ENCODE measurements at regions not wholly inside any gene's neighbourhood (a gene's known extent, or its start where the extent isn't known, plus 50 kb on each side); places are given as distances from the start of the nearest gene placed in this dataset.

DNA sequence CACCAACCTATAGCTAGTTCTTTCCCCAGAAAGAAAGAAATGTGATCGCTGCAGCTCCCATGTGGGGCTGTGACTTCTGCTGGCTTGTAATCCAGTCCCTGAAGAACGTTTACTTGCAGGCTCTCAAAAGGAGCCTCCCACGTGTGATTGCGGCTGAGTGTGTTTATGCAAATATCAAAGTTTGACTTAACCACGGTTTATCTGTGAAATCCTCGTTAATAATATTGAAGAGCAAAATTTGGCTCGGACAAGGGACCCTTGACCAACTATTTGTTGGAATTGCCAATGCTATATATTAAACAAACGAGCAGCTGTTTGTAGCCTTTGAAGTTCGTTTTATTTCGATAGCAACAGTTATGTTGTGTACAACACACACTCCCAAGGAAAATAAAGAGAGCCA, 470.1 kb upstream of the NRP1 start:
- Histone ChIP-seq H3K27ac (no peak overlapping the region), H3K4me3 (no peak overlapping the region), H3K27me3 (no peaks in the 10 kb centered on the region), H3K9me3 (no peaks in the 10 kb centered on the region), H3K4me1 (no peaks in the 10 kb centered on the region), H3K36me3 (no peaks in the 10 kb centered on the region)
- WGBS, 2 donors (ENCODE audit: low coverage in 1 of 2): 60 to 67% methylated on average over 10 of the region's 10 CpGs
- intact Hi-C loops (cut with DNase I; ENCODE audit: low total_unique reads) (no loop called here), in situ Hi-C loops (cut with MboI; ENCODE audit: low pct_ligation_motif_present in 1 of 4, low pct_unique_long_range_greater_than_20kb in 1 of 4, low sequenced_read_pairs in 3 of 4) (no loop called here)
- no peak for TF ChIP-seq EP300 (IDR thresholded peaks at IDR 0.05; ENCODE audit: low read depth)
- TF ChIP-seq POLR2AphosphoS5 (IDR thresholded peaks at IDR 0.05): no peak
- no peak for TF ChIP-seq POLR2A (IDR thresholded peaks at IDR 0.05)
- TF ChIP-seq, protein P1, sequence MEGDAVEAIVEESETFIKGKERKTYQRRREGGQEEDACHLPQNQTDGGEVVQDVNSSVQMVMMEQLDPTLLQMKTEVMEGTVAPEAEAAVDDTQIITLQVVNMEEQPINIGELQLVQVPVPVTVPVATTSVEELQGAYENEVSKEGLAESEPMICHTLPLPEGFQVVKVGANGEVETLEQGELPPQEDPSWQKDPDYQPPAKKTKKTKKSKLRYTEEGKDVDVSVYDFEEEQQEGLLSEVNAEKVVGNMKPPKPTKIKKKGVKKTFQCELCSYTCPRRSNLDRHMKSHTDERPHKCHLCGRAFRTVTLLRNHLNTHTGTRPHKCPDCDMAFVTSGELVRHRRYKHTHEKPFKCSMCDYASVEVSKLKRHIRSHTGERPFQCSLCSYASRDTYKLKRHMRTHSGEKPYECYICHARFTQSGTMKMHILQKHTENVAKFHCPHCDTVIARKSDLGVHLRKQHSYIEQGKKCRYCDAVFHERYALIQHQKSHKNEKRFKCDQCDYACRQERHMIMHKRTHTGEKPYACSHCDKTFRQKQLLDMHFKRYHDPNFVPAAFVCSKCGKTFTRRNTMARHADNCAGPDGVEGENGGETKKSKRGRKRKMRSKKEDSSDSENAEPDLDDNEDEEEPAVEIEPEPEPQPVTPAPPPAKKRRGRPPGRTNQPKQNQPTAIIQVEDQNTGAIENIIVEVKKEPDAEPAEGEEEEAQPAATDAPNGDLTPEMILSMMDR (IDR thresholded peaks at IDR 0.05): no peak
- DNase-seq: no peak

DNA sequence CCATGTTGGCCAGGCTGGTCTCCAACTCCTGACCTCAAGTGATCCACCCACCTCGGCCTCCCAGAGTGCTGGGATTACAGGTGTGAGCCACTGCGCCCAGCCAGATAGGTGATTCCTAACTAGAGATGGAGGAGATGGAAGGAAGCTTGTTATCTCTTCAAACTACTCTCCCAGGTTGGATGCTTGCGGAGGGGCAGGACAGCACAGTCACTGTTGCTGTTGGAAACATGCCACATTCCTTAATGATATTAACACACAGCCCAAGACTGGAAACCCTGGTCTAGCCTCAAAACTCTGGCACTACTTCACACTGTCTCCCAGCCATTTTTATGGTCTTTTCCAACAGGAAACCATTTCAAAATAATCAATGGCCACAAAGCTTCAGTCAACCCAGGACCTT, 468.8 kb upstream of the NRP1 start:
- H3K4me3 ChIP-seq: no peak overlapping the region
- peaks cover 0 to 5% (median 0%) of the 10 kb centered on the region in 4 donors for H3K4me1 ChIP-seq
- H3K27me3 ChIP-seq: no peaks in the 10 kb centered on the region
- in situ Hi-C loops (cut with MboI; ENCODE audit: low pct_ligation_motif_present in 1 of 4, low pct_unique_long_range_greater_than_20kb in 1 of 4, low sequenced_read_pairs in 3 of 4): no loop called here
- no peak for DNase-seq
- H3K36me3 ChIP-seq: no peaks in the 10 kb centered on the region
- no peak for TF ChIP-seq POLR2AphosphoS5 (IDR thresholded peaks at IDR 0.05)
- no peak for TF ChIP-seq EP300 (IDR thresholded peaks at IDR 0.05; ENCODE audit: low read depth)
- TF ChIP-seq, protein P1 (IDR thresholded peaks at IDR 0.05): no peak
- no peak for TF ChIP-seq POLR2A (IDR thresholded peaks at IDR 0.05)
- 84% methylated on average over 3 of the region's 3 CpGs; no CpG with 5 or more reads in 1 of the 2 donors for WGBS, 2 donors (ENCODE audit: low coverage in 1 of 2)
- H3K27ac ChIP-seq: no peak overlapping the region
- H3K9me3 ChIP-seq: no peaks in the 10 kb centered on the region
- intact Hi-C loops (cut with DNase I; ENCODE audit: low total_unique reads): no loop called here

DNA sequence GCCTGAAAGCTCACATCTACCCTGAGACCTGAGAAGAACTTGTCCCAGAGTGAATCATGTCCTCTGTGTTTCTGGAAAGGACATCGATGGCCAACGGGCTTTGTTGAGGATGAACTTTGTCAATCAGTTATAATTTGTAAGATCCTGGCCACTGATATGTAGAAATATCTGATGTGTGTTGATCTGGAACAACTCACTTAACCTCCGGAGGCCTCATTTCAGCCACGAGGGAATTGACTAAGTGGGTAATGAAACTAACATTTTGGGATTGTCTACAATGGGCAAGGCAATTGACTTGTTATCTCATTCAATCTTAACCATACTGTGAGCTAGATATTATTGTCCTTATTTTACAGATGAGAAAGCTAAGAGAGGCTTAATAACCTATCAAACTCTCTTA, 468.1 kb upstream of the NRP1 start:
- Histone ChIP-seq H3K27me3 (no peaks in the 10 kb centered on the region), H3K4me1 (peaks cover 0 to 5% (median 0%) of the 10 kb centered on the region in 4 donors), H3K4me3 (no peak overlapping the region), H3K9me3 (no peaks in the 10 kb centered on the region), H3K36me3 (no peaks in the 10 kb centered on the region), H3K27ac (no peak overlapping the region)
- DNase-seq: no peak
- in situ Hi-C loops (cut with MboI; ENCODE audit: low pct_ligation_motif_present in 1 of 4, low pct_unique_long_range_greater_than_20kb in 1 of 4, low sequenced_read_pairs in 3 of 4) (no loop called here), intact Hi-C loops (cut with DNase I; ENCODE audit: low total_unique reads) (no loop called here)
- TF ChIP-seq POLR2A (IDR thresholded peaks at IDR 0.05) (no peak), EP300 (IDR thresholded peaks at IDR 0.05; ENCODE audit: low read depth) (no peak), POLR2AphosphoS5 (IDR thresholded peaks at IDR 0.05) (no peak)
- TF ChIP-seq, protein P1 (IDR thresholded peaks at IDR 0.05): no peak
- 80 to 87% methylated on average over 1 to 4 of the region's 4 CpGs for WGBS, 2 donors (ENCODE audit: low coverage in 1 of 2)

DNA sequence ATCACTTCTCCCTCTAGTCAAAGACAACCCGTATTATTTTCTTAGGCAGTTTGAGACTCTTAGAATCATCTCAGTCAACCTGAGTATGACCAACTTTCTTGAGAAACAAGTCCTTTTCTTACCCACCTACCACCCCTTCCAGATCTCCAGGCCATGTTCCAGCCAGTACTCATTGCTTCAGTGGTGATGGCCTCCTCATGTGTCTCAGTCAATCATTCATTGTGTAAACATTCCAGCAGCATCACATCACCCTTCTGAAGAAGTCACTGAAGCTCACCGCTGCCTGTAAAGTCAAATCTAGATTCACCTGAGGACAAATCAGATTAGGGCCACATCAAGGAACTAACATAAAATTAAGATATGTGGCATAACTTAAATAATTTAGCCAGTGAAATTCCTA, 467.2 kb upstream of the NRP1 start:
- in situ Hi-C loops (cut with MboI; ENCODE audit: low pct_ligation_motif_present in 1 of 4, low pct_unique_long_range_greater_than_20kb in 1 of 4, low sequenced_read_pairs in 3 of 4) (no loop called here), intact Hi-C loops (cut with DNase I; ENCODE audit: low total_unique reads) (no loop called here)
- Histone ChIP-seq H3K27me3 (no peaks in the 10 kb centered on the region), H3K9me3 (no peaks in the 10 kb centered on the region), H3K27ac (no peak overlapping the region), H3K4me3 (no peak overlapping the region), H3K36me3 (no peaks in the 10 kb centered on the region), H3K4me1 (peaks cover 0 to 5% (median 0%) of the 10 kb centered on the region in 4 donors)
- WGBS, 2 donors (ENCODE audit: low coverage in 1 of 2): 93 to 94% methylated on average over 2 of the region's 2 CpGs
- TF ChIP-seq POLR2AphosphoS5 (IDR thresholded peaks at IDR 0.05) (no peak), EP300 (IDR thresholded peaks at IDR 0.05; ENCODE audit: low read depth) (no peak), POLR2A (IDR thresholded peaks at IDR 0.05) (no peak)
- TF ChIP-seq, protein P1 (IDR thresholded peaks at IDR 0.05): no peak
- no peak for DNase-seq
